ENCODE measurements at regions not wholly inside any gene's neighbourhood (a gene's known extent, or its start where the extent isn't known, plus 50 kb on each side); places are given as distances from the start of the nearest gene placed in this dataset.

DNA sequence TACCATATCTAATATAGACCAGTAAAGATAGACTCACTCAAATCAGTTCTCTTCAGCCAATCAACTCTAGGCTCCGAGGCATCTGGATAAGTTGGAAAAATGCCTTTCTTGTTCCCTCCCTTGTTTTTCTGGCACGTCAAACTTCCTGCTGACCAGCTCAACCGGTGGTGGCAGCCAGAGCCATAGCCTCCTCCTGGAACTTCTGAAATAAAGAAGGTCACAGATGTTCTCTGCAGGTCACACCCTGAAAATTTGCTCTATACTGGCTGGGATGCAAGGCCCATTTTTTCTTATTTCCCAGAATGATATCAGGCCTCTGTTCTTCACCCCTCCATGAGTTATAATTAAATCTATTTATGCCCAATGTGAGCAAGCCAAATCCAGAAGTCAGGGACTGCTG, 81.9 kb downstream of the BMP4 start:
- H3K4me3 ChIP-seq = no peak overlapping the region
- H3K27ac ChIP-seq = no peak overlapping the region
- H3K27me3 ChIP-seq (ENCODE audit: low read depth) = no peaks in the 10 kb centered on the region
- no peak for TF ChIP-seq CTCF (IDR thresholded peaks at IDR 0.05)
- no peak for DNase-seq
- intact Hi-C loops (cut with DNase I) = no loop called here
- ATAC-seq = no peak
- H3K9me3 ChIP-seq = no peaks in the 10 kb centered on the region
- H3K4me1 ChIP-seq = peaks cover 8% of the 10 kb centered on the region
- H3K36me3 ChIP-seq = no peaks in the 10 kb centered on the region

GRCh38 chr14:53872681-53873089, 83.9 kb downstream of the BMP4 start:
- Histone ChIP-seq H3K4me1 (peaks cover 8% of the 10 kb centered on the region), H3K27me3 (ENCODE audit: low read depth) (no peaks in the 10 kb centered on the region), H3K36me3 (no peaks in the 10 kb centered on the region), H3K4me3 (no peak overlapping the region), H3K9me3 (no peaks in the 10 kb centered on the region), H3K27ac (no peak overlapping the region)
- no peak for ATAC-seq
- no peak for TF ChIP-seq CTCF (IDR thresholded peaks at IDR 0.05)
- DNase-seq = no peak
- intact Hi-C loops (cut with DNase I) = no loop called here

GRCh38 chr14:53871951-53872350, 84.7 kb downstream of the BMP4 start:
- TF ChIP-seq CTCF (IDR thresholded peaks at IDR 0.05) = no peak
- intact Hi-C loops (cut with DNase I) = no loop called here
- H3K4me1 ChIP-seq = peaks cover 8% of the 10 kb centered on the region
- no peak for DNase-seq
- no peak overlapping the region for H3K4me3 ChIP-seq
- no peaks in the 10 kb centered on the region for H3K27me3 ChIP-seq (ENCODE audit: low read depth)
- no peaks in the 10 kb centered on the region for H3K36me3 ChIP-seq
- H3K27ac ChIP-seq = no peak overlapping the region
- ATAC-seq = no peak
- no peaks in the 10 kb centered on the region for H3K9me3 ChIP-seq

GRCh38 chr14:53871011-53871410, 85.6 kb downstream of the BMP4 start:
- ATAC-seq (no peak), DNase-seq (no peak)
- intact Hi-C loops (cut with DNase I) = no loop called here
- peaks cover 8% of the 10 kb centered on the region for H3K4me1 ChIP-seq
- no peaks in the 10 kb centered on the region for H3K27me3 ChIP-seq (ENCODE audit: low read depth)
- H3K4me3 ChIP-seq = no peak overlapping the region
- H3K27ac ChIP-seq = no peak overlapping the region
- no peaks in the 10 kb centered on the region for H3K36me3 ChIP-seq
- no peak for TF ChIP-seq CTCF (IDR thresholded peaks at IDR 0.05)
- no peaks in the 10 kb centered on the region for H3K9me3 ChIP-seq

- no peaks in the 10 kb centered on the region for H3K9me3 ChIP-seq
- no peaks in the 10 kb centered on the region for H3K36me3 ChIP-seq
- H3K27ac ChIP-seq = no peak overlapping the region
- intact Hi-C loops (cut with DNase I) = no loop called here
- no peaks in the 10 kb centered on the region for H3K27me3 ChIP-seq (ENCODE audit: low read depth)
- no peaks in the 10 kb centered on the region for H3K4me1 ChIP-seq
- ATAC-seq (no peak), DNase-seq (no peak)
- no peak overlapping the region for H3K4me3 ChIP-seq
- no peak for TF ChIP-seq CTCF (IDR thresholded peaks at IDR 0.05)
Measured at GRCh38 chr14:53865711-53866110, 90.9 kb downstream of the BMP4 start.

- Histone ChIP-seq H3K9me3 (no peaks in the 10 kb centered on the region), H3K27me3 (ENCODE audit: low read depth) (no peaks in the 10 kb centered on the region), H3K27ac (no peak overlapping the region), H3K4me3 (no peak overlapping the region), H3K36me3 (no peaks in the 10 kb centered on the region), H3K4me1 (no peaks in the 10 kb centered on the region)
- intact Hi-C loops (cut with DNase I) = no loop called here
- no peak for ATAC-seq
- DNase-seq = no peak
- TF ChIP-seq CTCF (IDR thresholded peaks at IDR 0.05) = no peak
Measured at GRCh38 chr14:53861781-53862180, 94.8 kb downstream of the BMP4 start.
